SK-N-SH treated with all-trans-retinoic acid at 6 μM for 48 hours (cell line): ENCODE measurements at regions not wholly inside any gene's neighbourhood (a gene's known extent, or its start where the extent isn't known, plus 50 kb on each side); places are given as distances from the start of the nearest gene placed in this dataset.

Experiments
- ATAC-seq: fragments of 200-7000 bp; cut with Tn5 transposase; 3 replicates; pipeline ENCODE4 v1.9.1; 2020; ENCODE audit warnings: mild to moderate bottlenecking, moderate library complexity
- ARNTL ChIP-seq: fragments of 450-650 bp; formaldehyde crosslinking; IDR thresholded peaks from 2 replicates; pipeline ENCODE4 v1.5.0; 2020; ENCODE audit warnings: low read depth, mild to moderate bottlenecking, moderate library complexity, borderline replicate concordance
- BACH2 ChIP-seq: fragments of 250-450 bp; sonication (Bioruptor Pico); IDR thresholded peaks from 2 replicates; pipeline ENCODE4 v1.9.0; 2021; ENCODE audit warnings: mild to moderate bottlenecking, borderline replicate concordance
- CSDC2 ChIP-seq: fragments of 250-450 bp; sonication (Bioruptor Pico); IDR thresholded peaks from 2 replicates; pipeline ENCODE4 v1.5.0; 2020; ENCODE audit warnings: mild to moderate bottlenecking, moderate library complexity
- ESRRG ChIP-seq: fragments of 250-450 bp; sonication (Bioruptor Pico); IDR thresholded peaks from 2 replicates; pipeline ENCODE4 v1.6.1; 2021; ENCODE audit warnings: mild to moderate bottlenecking
- GLIS3 ChIP-seq: fragments of 250-450 bp; sonication (Bioruptor Pico); IDR thresholded peaks from 2 replicates; pipeline ENCODE4 v1.5.0; 2020; ENCODE audit warnings: mild to moderate bottlenecking, moderate library complexity
- ISL1 ChIP-seq: fragments of 250-450 bp; sonication (Bioruptor Pico); IDR thresholded peaks from 2 replicates; pipeline ENCODE4 v2.1.2; 2022; ENCODE audit warnings: mild to moderate bottlenecking, moderate library complexity
- OSR1 ChIP-seq: fragments of 250-450 bp; sonication (Bioruptor Pico); IDR thresholded peaks from 2 replicates; pipeline ENCODE4 v1.8.0; 2022; ENCODE audit warnings: moderate library complexity, mild to moderate bottlenecking, inconsistent platforms
- PPARA ChIP-seq: fragments of 250-450 bp; sonication (Bioruptor Pico); IDR thresholded peaks from 2 replicates; pipeline ENCODE4 v1.5.0; 2020; ENCODE audit warnings: mild to moderate bottlenecking, borderline replicate concordance
- RARB ChIP-seq: fragments of 250-450 bp; sonication (Bioruptor Pico); IDR thresholded peaks from 2 replicates; pipeline ENCODE4 v1.8.0; 2021; ENCODE audit warnings: mild to moderate bottlenecking, moderate library complexity
- SNAI2 ChIP-seq: fragments of 250-450 bp; sonication (Bioruptor Pico); IDR thresholded peaks from 2 replicates; pipeline ENCODE4 v1.5.0; 2020; ENCODE audit warnings: mild to moderate bottlenecking, moderate library complexity
- ZC3H10 ChIP-seq: fragments of 250-450 bp; sonication (Bioruptor Pico); IDR thresholded peaks from 2 replicates; pipeline ENCODE4 v1.5.1; 2021; ENCODE audit warnings: mild to moderate bottlenecking, moderate library complexity
- ZFP3 ChIP-seq: fragments of 250-450 bp; sonication (Bioruptor Pico); IDR thresholded peaks from 2 replicates; pipeline ENCODE4 v1.5.0; 2020; ENCODE audit warnings: mild to moderate bottlenecking, moderate library complexity
- ZFP30 ChIP-seq: fragments of 450-650 bp; formaldehyde crosslinking; IDR thresholded peaks from 2 replicates; pipeline ENCODE4 v1.5.0; 2022; ENCODE audit warnings: mild to moderate bottlenecking, moderate library complexity
- ZNF565 ChIP-seq: fragments of 450-650 bp; formaldehyde crosslinking; conservative IDR thresholded peaks from 2 replicates; pipeline ENCODE4 v1.5.0; 2020; ENCODE audit warnings: low read depth, mild to moderate bottlenecking, moderate library complexity
- ZNF70 ChIP-seq: fragments of 450-650 bp; formaldehyde crosslinking; IDR thresholded peaks from 2 replicates; pipeline ENCODE4 v1.5.0; 2020; ENCODE audit warnings: mild to moderate bottlenecking, moderate library complexity
- ZNF8 ChIP-seq: fragments of 450-650 bp; formaldehyde crosslinking; IDR thresholded peaks from 2 replicates; pipeline ENCODE4 v1.5.0; 2020; ENCODE audit warnings: mild to moderate bottlenecking, moderate library complexity
- TF ChIP-seq, protein P1 (sequence below): fragments of 250-450 bp; sonication (Bioruptor Pico); IDR thresholded peaks from 2 replicates; pipeline ENCODE4 v1.8.0; 2021; ENCODE audit warnings: low read depth, mild to moderate bottlenecking, moderate library complexity, borderline replicate concordance
- TF ChIP-seq, protein P2 (sequence below): fragments of 250-450 bp; sonication (Bioruptor Pico); IDR thresholded peaks from 2 replicates; pipeline ENCODE4 v1.8.0; 2020; ENCODE audit warnings: mild to moderate bottlenecking, moderate library complexity, borderline replicate concordance
- TF ChIP-seq, protein P3 (sequence below): fragments of 250-450 bp; sonication (Bioruptor Pico); IDR thresholded peaks from 2 replicates; pipeline ENCODE4 v1.5.1; 2020; ENCODE audit warnings: low read depth, mild to moderate bottlenecking, moderate library complexity
- TF ChIP-seq, protein P4 (sequence below): fragments of 250-450 bp; sonication (Bioruptor Pico); IDR thresholded peaks from 2 replicates; pipeline ENCODE4 v1.5.0; 2020; ENCODE audit warnings: mild to moderate bottlenecking, moderate library complexity
- TF ChIP-seq, protein P5 (sequence below): fragments of 250-450 bp; sonication (Bioruptor Pico); IDR thresholded peaks from 2 replicates; pipeline ENCODE4 v1.5.1; 2021; ENCODE audit warnings: mild to moderate bottlenecking, moderate library complexity

DNA sequence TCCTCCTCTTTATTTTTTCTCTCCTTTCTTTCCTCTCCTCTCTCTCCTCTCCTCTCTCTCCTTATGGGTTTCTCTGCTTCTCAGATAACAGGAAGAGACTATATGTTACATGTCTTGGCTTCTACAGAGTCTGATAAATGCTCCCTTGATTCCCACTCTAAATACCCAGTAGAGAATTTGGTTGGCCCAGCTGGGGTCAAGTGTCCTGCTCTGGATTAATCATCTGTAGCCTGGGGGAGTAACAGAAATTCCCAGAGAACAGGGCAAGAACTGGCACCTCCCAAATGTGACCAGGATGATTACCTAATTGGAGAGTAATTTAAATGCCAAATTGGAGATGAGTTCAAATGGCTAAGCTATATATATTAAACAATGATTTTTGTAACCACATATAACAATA is 146.1 kb upstream of the LMO4 start:
- TF ChIP-seq ZNF70: no peak
- TF ChIP-seq, all 23 proteins: peak for 0
- no peak for ATAC-seq

DNA sequence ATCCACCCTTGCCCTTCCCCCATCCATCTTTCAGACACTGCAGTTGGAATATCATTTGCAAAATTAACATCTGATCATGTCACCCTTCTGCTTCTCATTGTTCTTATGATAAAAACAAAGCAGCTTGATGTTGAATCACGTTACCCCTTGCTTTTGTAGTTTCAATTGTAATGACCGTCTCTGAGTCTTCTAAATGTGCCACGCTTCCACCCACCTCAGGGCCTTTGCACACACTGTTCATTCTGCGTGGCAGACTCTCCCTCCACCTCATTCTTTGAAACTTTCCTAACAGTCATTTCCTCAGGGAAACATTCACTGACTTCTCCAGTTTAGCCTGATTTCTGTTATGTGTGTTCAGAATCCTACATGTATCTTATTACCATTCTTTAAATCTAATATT is 143.6 kb upstream of the LMO4 start:
- no peak for ATAC-seq
- TF ChIP-seq, protein P1, sequence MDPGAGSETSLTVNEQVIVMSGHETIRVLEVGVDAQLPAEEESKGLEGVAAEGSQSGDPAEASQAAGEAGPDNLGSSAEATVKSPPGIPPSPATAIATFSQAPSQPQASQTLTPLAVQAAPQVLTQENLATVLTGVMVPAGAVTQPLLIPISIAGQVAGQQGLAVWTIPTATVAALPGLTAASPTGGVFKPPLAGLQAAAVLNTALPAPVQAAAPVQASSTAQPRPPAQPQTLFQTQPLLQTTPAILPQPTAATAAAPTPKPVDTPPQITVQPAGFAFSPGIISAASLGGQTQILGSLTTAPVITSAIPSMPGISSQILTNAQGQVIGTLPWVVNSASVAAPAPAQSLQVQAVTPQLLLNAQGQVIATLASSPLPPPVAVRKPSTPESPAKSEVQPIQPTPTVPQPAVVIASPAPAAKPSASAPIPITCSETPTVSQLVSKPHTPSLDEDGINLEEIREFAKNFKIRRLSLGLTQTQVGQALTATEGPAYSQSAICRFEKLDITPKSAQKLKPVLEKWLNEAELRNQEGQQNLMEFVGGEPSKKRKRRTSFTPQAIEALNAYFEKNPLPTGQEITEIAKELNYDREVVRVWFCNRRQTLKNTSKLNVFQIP (CRISPR knock-in tag): no peak
- no peak for TF ChIP-seq RARB (CRISPR knock-in tag)
- no peak for TF ChIP-seq ZNF565
- TF ChIP-seq, protein P2, sequence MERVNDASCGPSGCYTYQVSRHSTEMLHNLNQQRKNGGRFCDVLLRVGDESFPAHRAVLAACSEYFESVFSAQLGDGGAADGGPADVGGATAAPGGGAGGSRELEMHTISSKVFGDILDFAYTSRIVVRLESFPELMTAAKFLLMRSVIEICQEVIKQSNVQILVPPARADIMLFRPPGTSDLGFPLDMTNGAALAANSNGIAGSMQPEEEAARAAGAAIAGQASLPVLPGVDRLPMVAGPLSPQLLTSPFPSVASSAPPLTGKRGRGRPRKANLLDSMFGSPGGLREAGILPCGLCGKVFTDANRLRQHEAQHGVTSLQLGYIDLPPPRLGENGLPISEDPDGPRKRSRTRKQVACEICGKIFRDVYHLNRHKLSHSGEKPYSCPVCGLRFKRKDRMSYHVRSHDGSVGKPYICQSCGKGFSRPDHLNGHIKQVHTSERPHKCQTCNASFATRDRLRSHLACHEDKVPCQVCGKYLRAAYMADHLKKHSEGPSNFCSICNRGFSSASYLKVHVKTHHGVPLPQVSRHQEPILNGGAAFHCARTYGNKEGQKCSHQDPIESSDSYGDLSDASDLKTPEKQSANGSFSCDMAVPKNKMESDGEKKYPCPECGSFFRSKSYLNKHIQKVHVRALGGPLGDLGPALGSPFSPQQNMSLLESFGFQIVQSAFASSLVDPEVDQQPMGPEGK (CRISPR knock-in tag): no peak
- TF ChIP-seq, all 23 proteins: peak for 0

DNA sequence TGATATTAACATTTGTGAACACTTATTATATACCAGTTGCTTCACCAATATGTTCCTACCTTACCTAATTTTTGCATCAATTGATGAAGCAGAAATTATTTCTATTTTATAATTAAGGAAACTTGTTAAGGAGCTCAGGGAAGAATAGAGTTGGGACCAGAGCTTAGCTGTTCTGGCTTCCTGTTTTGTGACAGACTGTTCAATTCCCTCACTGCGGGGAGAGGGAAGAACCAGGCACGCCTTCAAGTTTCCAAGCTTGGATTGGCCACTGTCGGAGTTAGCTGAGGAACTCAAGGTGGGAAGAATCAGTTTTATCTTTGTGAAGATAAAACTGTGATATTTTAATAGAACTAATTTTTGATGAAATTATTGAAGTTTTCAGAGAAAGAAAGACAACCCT is 142.3 kb upstream of the LMO4 start:
- TF ChIP-seq, protein P2 (CRISPR knock-in tag): no peak
- TF ChIP-seq ISL1 (CRISPR knock-in tag) (no peak), PPARA (CRISPR knock-in tag) (no peak), ZNF8 (CRISPR knock-in tag) (no peak), ZC3H10 (CRISPR knock-in tag) (no peak), CSDC2 (CRISPR knock-in tag) (no peak), ZNF565 (no peak), ZFP30 (CRISPR knock-in tag) (no peak), OSR1 (CRISPR knock-in tag) (no peak), ZNF70 (no peak), ESRRG (CRISPR knock-in tag) (no peak), RARB (CRISPR knock-in tag) (no peak), GLIS3 (no peak)
- TF ChIP-seq, protein P3, sequence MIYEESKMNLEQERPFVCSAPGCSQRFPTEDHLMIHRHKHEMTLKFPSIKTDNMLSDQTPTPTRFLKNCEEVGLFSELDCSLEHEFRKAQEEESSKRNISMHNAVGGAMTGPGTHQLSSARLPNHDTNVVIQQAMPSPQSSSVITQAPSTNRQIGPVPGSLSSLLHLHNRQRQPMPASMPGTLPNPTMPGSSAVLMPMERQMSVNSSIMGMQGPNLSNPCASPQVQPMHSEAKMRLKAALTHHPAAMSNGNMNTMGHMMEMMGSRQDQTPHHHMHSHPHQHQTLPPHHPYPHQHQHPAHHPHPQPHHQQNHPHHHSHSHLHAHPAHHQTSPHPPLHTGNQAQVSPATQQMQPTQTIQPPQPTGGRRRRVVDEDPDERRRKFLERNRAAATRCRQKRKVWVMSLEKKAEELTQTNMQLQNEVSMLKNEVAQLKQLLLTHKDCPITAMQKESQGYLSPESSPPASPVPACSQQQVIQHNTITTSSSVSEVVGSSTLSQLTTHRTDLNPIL: no peak
- no peak for ATAC-seq

DNA sequence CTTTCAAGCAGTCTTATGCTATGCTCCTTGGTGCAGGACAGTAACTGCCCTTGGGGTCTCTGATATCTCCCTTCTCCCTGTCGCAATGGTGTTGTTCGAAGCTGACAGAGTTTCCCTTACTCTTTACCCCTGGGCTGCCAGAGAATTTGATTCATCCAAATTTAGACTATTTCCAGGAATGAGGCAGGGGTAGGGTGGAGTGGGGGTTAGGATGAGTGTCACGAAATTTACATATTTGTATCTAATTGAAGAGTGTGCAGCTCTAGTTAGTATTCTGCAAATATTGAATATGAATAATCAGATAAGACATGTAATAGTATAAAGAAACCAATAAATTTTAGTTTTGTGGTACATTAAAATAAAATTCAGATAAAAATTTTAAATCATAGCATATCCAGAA is 140.0 kb upstream of the LMO4 start:
- no peak for ATAC-seq
- no peak for TF ChIP-seq SNAI2 (CRISPR knock-in tag)
- no peak for TF ChIP-seq ESRRG (CRISPR knock-in tag)
- no peak for TF ChIP-seq RARB (CRISPR knock-in tag)
- TF ChIP-seq, protein P3: no peak
- TF ChIP-seq, protein P4, sequence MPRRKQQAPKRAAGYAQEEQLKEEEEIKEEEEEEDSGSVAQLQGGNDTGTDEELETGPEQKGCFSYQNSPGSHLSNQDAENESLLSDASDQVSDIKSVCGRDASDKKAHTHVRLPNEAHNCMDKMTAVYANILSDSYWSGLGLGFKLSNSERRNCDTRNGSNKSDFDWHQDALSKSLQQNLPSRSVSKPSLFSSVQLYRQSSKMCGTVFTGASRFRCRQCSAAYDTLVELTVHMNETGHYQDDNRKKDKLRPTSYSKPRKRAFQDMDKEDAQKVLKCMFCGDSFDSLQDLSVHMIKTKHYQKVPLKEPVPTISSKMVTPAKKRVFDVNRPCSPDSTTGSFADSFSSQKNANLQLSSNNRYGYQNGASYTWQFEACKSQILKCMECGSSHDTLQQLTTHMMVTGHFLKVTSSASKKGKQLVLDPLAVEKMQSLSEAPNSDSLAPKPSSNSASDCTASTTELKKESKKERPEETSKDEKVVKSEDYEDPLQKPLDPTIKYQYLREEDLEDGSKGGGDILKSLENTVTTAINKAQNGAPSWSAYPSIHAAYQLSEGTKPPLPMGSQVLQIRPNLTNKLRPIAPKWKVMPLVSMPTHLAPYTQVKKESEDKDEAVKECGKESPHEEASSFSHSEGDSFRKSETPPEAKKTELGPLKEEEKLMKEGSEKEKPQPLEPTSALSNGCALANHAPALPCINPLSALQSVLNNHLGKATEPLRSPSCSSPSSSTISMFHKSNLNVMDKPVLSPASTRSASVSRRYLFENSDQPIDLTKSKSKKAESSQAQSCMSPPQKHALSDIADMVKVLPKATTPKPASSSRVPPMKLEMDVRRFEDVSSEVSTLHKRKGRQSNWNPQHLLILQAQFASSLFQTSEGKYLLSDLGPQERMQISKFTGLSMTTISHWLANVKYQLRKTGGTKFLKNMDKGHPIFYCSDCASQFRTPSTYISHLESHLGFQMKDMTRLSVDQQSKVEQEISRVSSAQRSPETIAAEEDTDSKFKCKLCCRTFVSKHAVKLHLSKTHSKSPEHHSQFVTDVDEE (CRISPR knock-in tag): no peak
- no peak for TF ChIP-seq ARNTL (CRISPR knock-in tag)
- TF ChIP-seq CSDC2 (CRISPR knock-in tag): no peak
- no peak for TF ChIP-seq ZFP30 (CRISPR knock-in tag)
- no peak for TF ChIP-seq ZNF565
- no peak for TF ChIP-seq BACH2 (CRISPR knock-in tag)
- TF ChIP-seq, protein P5, sequence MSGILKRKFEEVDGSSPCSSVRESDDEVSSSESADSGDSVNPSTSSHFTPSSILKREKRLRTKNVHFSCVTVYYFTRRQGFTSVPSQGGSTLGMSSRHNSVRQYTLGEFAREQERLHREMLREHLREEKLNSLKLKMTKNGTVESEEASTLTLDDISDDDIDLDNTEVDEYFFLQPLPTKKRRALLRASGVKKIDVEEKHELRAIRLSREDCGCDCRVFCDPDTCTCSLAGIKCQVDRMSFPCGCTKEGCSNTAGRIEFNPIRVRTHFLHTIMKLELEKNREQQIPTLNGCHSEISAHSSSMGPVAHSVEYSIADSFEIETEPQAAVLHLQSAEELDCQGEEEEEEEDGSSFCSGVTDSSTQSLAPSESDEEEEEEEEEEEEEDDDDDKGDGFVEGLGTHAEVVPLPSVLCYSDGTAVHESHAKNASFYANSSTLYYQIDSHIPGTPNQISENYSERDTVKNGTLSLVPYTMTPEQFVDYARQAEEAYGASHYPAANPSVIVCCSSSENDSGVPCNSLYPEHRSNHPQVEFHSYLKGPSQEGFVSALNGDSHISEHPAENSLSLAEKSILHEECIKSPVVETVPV (CRISPR knock-in tag): no peak
- no peak for TF ChIP-seq ZFP3 (CRISPR knock-in tag)
- TF ChIP-seq, protein P1 (CRISPR knock-in tag): no peak
